ENCODE measurements at regions not wholly inside any gene's neighbourhood (a gene's known extent, or its start where the extent isn't known, plus 50 kb on each side); places are given as distances from the start of the nearest gene placed in this dataset.

GRCh38 chr17:27072885-27073284, 221.0 kb upstream of the WSB1 start:
- no peak for TF ChIP-seq CTCF (IDR thresholded peaks at IDR 0.05; ENCODE audit: borderline replicate concordance, extremely low read depth, low read length, poor library complexity, severe bottlenecking)
- no peak for TF ChIP-seq EZH2 (IDR thresholded peaks at IDR 0.05; ENCODE audit: borderline replicate concordance, low read depth, low read length, severe bottlenecking)

All from DND-41 (cell line).